Osteoblast (primary cell): ENCODE measurements at regions not wholly inside any gene's neighbourhood (a gene's known extent, or its start where the extent isn't known, plus 50 kb on each side); places are given as distances from the start of the nearest gene placed in this dataset.
A peak's percentile ranks its signal among the peaks of the same experiment; 100 is the strongest.

Experiments
- DNase-seq: peaks from one replicate; pipeline ENCODE4 v3.0.0; 2011; ENCODE audit warnings: low spot score, mixed read lengths; ENCODE audit not compliant: insufficient read length; ENCODE audit errors: missing footprints
- H2AFZ ChIP-seq: 2 replicates; pipeline ENCODE4 v1.6.0; 2011; ENCODE audit warnings: mild to moderate bottlenecking, low read length
- H3K27ac ChIP-seq: 2 replicates; pipeline ENCODE4 v1.5.1; 2011; ENCODE audit warnings: mild to moderate bottlenecking, low read depth, low read length, moderate library complexity
- H3K27me3 ChIP-seq: 2 replicates; pipeline ENCODE4 v1.6.0; 2012; ENCODE audit warnings: mild to moderate bottlenecking, control low read depth, inconsistent platforms, low read length, moderate library complexity; ENCODE audit not compliant: insufficient read depth
- H3K36me3 ChIP-seq: 2 replicates; pipeline ENCODE4 v1.5.1; 2011; ENCODE audit warnings: mild to moderate bottlenecking, low read length, control low read depth, moderate library complexity; ENCODE audit not compliant: insufficient read depth
- H3K4me1 ChIP-seq: 2 replicates; pipeline ENCODE4 v1.5.1; 2011; ENCODE audit warnings: mild to moderate bottlenecking, low read length, control low read depth, moderate library complexity; ENCODE audit not compliant: insufficient read depth
- H3K4me2 ChIP-seq: 2 replicates; pipeline ENCODE4 v1.6.0; 2011; ENCODE audit warnings: mild to moderate bottlenecking, low read length; ENCODE audit not compliant: insufficient read depth
- H3K4me3 ChIP-seq: fragments of 200-600 bp; sonication (generic); 3 replicates; pipeline ENCODE4 v1.5.1; 2012; ENCODE audit warnings: mild to moderate bottlenecking, low read length, inconsistent platforms; ENCODE audit not compliant: insufficient read depth
- H3K79me2 ChIP-seq: 2 replicates; pipeline ENCODE4 v1.6.0; 2012; ENCODE audit warnings: mild to moderate bottlenecking, low read length, control low read depth, inconsistent platforms; ENCODE audit not compliant: insufficient read depth
- H3K9me3 ChIP-seq: 2 replicates; pipeline ENCODE4 v1.5.1; 2011; ENCODE audit warnings: low read depth, low read length, control low read depth
- H4K20me1 ChIP-seq: 2 replicates; pipeline ENCODE4 v1.6.0; 2012; ENCODE audit warnings: mild to moderate bottlenecking, low read length, control low read depth; ENCODE audit not compliant: insufficient read depth
- CTCF ChIP-seq: IDR thresholded peaks from 2 replicates; pipeline ENCODE4 v1.5.1; 2011; ENCODE audit warnings: mild to moderate bottlenecking, low read depth, low read length, moderate library complexity; ENCODE audit errors: extremely low read depth

- Histone ChIP-seq H3K9me3 (peaks cover 5% of the 10 kb centered on the region), H3K36me3 (no peaks in the 10 kb centered on the region), H3K4me3 (no peak overlapping the region), H4K20me1 (no peaks in the 10 kb centered on the region), H3K79me2 (no peaks in the 10 kb centered on the region), H2AFZ (no peak overlapping the region), H3K27ac (no peak overlapping the region), H3K4me1 (no peaks in the 10 kb centered on the region), H3K4me2 (no peak overlapping the region), H3K27me3 (peaks cover 4% of the 10 kb centered on the region)
- DNase-seq, result peak; percentile 59
- no peak for TF ChIP-seq CTCF
These were observed 83.8 kb upstream of the TARDBP start for GRCh38 chr1:10928654-10929053.

- H3K4me3 ChIP-seq, result no peak overlapping the region
- no peaks in the 10 kb centered on the region for H4K20me1 ChIP-seq
- no peaks in the 10 kb centered on the region for H3K27me3 ChIP-seq
- peaks cover 5% of the 10 kb centered on the region for H3K9me3 ChIP-seq
- DNase-seq, result no peak
- no peak overlapping the region for H3K4me2 ChIP-seq
- H3K4me1 ChIP-seq, result no peaks in the 10 kb centered on the region
- H3K36me3 ChIP-seq, result no peaks in the 10 kb centered on the region
- no peak overlapping the region for H2AFZ ChIP-seq
- no peaks in the 10 kb centered on the region for H3K79me2 ChIP-seq
- no peak overlapping the region for H3K27ac ChIP-seq
- no peak for TF ChIP-seq CTCF
These were observed 80.4 kb upstream of the TARDBP start for GRCh38 chr1:10932088-10932487.

GRCh38 chr1:10934150-10934818 lies 78.2 kb upstream of the TARDBP start:
- H3K4me1 ChIP-seq, result no peaks in the 10 kb centered on the region
- DNase-seq, result peak; percentile 31
- no peak overlapping the region for H2AFZ ChIP-seq
- H3K27me3 ChIP-seq, result peaks cover 4% of the 10 kb centered on the region
- H3K9me3 ChIP-seq, result no peaks in the 10 kb centered on the region
- no peak overlapping the region for H3K4me2 ChIP-seq
- H3K36me3 ChIP-seq, result no peaks in the 10 kb centered on the region
- no peak overlapping the region for H3K4me3 ChIP-seq
- no peaks in the 10 kb centered on the region for H3K79me2 ChIP-seq
- H3K27ac ChIP-seq, result no peak overlapping the region
- no peaks in the 10 kb centered on the region for H4K20me1 ChIP-seq
- no peak for TF ChIP-seq CTCF

GRCh38 chr1:10935246-10935645 lies 77.2 kb upstream of the TARDBP start:
- no peaks in the 10 kb centered on the region for H3K36me3 ChIP-seq

More at GRCh38 chr1:10935246-10935645, 77.2 kb upstream of the TARDBP start:
- H3K27me3 ChIP-seq, result peaks cover 9% of the 10 kb centered on the region
- H4K20me1 ChIP-seq, result no peaks in the 10 kb centered on the region
- no peak overlapping the region for H3K27ac ChIP-seq
- no peak for TF ChIP-seq CTCF
- no peaks in the 10 kb centered on the region for H3K9me3 ChIP-seq
- DNase-seq, result peak; percentile 83
- H2AFZ ChIP-seq, result no peak overlapping the region
- H3K4me2 ChIP-seq, result no peak overlapping the region
- no peak overlapping the region for H3K4me3 ChIP-seq
- H3K79me2 ChIP-seq, result no peaks in the 10 kb centered on the region
- H3K4me1 ChIP-seq, result no peaks in the 10 kb centered on the region
